22Rv1 (cell line): ENCODE measurements at regions not wholly inside any gene's neighbourhood (a gene's known extent, or its start where the extent isn't known, plus 50 kb on each side); places are given as distances from the start of the nearest gene placed in this dataset.
"Not testable (repeated sequence)": the region's sequence is repeated elsewhere in the genome, so short reads cannot be mapped to it uniquely, and the experiment has no call there.

Source experiments
- H3K27ac ChIP-seq: fragments of 450-650 bp; 2 replicates; pipeline ENCODE4 v1.5.1; 2017
- ZFX ChIP-seq: fragments of 450-650 bp; IDR thresholded peaks from 2 replicates; pipeline ENCODE4 v1.6.1; 2017; ENCODE audit warnings: antibody characterized with exemption, borderline replicate concordance
- TF ChIP-seq, protein P1 (sequence below): fragments of 450-650 bp; IDR thresholded peaks from 2 replicates; pipeline ENCODE4 v1.5.1; 2017; ENCODE audit warnings: mild to moderate bottlenecking

DNA sequence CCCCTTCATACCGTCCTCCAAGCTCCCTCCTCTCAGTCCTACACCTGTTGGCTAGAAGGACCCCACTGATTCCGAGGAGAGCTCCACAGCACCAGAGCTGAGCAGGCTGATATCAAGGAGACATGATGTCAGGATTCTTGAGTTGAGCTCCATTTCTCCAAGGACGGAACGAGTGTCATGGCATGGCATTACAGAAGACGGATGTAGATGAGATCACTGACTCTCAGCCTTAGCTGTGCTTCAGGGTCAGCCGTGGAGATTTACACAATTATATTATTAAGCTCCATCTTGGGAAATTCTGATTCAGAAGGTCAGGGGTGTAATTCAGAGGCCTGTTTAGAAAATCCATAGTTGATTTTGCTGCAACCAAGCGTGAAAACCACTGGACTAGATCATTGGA, 428.9 kb upstream of the B3GAT1 start:
- no peak overlapping the region for H3K27ac ChIP-seq
- TF ChIP-seq ZFX: no peak
- TF ChIP-seq, protein P1, sequence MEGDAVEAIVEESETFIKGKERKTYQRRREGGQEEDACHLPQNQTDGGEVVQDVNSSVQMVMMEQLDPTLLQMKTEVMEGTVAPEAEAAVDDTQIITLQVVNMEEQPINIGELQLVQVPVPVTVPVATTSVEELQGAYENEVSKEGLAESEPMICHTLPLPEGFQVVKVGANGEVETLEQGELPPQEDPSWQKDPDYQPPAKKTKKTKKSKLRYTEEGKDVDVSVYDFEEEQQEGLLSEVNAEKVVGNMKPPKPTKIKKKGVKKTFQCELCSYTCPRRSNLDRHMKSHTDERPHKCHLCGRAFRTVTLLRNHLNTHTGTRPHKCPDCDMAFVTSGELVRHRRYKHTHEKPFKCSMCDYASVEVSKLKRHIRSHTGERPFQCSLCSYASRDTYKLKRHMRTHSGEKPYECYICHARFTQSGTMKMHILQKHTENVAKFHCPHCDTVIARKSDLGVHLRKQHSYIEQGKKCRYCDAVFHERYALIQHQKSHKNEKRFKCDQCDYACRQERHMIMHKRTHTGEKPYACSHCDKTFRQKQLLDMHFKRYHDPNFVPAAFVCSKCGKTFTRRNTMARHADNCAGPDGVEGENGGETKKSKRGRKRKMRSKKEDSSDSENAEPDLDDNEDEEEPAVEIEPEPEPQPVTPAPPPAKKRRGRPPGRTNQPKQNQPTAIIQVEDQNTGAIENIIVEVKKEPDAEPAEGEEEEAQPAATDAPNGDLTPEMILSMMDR: no peak

DNA sequence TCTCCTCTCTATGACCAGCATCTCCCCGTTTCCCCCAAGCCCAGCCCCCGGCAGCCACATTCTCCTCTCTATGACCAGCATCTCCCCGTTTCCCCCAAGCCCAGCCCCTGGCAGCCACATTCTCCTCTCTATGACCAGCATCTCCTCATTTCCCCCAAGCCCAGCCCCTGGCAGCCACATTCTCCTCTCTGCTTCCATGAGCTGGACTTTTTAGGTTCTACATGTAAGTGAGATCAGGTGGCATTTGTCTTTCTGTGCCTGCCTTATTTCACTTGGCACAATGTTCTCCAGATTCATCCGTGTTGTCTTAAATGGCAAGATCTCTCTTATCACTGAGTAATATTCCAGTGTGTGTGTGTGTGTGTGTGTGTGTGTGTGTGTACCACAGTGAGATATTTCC, 428.1 kb upstream of the B3GAT1 start:
- not testable (repeated sequence) for H3K27ac ChIP-seq

DNA sequence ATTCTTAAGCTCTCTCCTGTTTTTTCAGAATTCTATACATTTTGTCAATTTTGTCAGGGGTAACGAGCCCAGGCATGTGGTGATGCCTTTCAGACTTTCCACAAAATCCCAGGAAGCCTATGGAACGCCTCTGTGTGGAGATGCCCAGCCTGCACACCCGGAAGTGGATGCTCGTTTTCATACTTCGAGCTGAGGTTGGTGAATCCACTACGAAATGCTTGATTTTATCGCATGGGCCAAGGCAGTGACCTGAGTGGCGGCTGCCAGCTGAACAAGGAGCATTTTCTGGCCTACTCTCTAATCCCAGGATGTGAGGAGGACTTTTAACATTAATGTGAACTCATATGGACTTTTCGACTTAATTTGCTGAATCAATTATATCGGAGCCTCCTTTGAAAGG, 426.7 kb upstream of the B3GAT1 start:
- TF ChIP-seq, protein P1: no peak
- TF ChIP-seq ZFX: no peak
- no peak overlapping the region for H3K27ac ChIP-seq

DNA sequence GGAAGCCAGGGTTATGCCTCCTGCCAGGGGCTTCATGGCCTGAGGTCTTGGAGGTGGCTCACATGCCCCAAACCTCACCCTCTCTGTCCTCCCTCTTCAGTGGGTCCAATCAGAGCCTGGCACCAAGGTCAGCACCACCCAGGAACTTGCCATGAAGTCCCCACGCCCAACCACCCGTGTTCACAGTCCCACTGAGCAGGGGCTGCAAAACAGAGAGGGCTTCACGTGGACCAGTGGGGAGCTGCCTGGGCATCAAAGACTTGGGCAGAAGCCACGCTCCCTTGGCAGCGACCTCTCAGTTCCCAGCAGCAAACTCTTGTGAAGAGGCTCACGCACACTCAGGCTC, 425.8 kb upstream of the B3GAT1 start:
- H3K27ac ChIP-seq: no peak overlapping the region
- TF ChIP-seq, protein P1: no peak
- TF ChIP-seq ZFX: no peak

DNA sequence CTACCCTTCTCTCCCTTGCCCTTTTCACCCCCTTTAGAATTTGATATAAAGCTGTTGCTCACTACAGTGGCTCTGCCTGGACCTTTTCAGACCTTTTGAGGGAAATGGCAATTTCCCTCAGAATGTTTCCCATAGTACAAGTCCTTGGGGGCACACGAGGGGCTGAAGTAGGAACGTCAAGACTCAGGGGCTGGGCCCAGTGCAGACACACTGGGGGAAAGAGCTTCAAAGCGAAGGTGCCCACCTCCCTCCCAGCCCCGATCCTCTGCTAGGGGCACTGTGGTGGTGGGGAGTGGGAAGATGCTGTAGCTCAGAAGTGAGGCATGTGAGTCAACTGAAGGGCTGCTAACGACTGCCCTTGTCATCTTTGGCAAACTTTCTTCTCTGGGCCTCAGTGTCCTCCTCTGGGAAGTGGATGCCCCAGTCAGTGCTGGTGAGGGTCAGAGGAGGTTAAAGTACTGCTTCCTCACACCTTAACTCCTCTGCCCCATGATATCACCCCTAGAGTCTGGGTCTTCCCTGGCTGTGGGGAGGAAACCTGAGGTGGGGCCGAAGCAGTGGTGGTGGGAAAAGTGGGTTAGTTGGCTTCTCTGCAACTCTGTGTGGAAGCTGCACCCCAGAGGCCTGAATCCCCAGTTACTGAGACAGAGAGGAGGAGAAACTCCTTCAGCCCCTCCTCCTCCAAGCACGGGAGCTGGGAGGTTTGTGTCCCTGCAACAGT, 425.3 kb upstream of the B3GAT1 start:
- TF ChIP-seq, protein P1: no peak
- no peak overlapping the region for H3K27ac ChIP-seq

DNA sequence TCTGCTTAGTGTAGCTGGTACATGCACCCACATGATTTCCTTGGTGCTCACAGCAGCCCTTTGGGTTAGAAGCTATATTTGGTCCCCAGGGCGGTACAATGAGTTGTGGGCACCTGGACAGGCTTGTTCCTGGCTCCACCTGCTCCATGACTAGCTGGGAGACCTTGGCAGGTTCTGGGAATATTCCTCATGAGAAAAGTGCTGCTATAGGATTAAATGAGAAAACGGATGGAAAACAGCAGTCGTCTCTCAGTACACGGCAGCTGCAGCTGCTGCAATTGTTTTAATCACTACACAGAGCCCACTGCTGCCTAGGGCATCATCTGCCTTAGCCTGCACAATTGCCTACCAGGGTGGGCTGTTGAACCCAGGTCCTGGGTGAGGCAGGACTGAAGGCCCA, 424.5 kb upstream of the B3GAT1 start:
- TF ChIP-seq, protein P1: no peak
- no peak for TF ChIP-seq ZFX

DNA sequence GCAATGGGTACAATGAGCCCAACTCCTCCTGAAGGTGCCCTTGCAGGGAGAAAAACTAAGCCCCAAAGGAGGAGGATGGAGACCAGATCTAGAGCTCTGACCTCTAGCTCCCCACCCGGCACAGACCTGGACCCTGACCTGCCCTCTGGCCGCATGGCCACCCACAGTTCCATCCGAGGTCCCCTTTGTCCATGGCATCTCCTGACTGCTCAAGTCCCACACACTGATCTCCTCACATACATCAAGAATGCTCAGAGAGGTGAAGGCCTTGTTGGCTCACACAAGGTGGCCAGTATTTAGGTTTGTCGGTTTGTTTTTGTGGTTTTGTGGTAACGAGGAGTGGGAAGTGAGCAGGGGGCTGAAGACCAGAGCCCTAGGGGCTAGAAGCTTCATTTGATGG, 423.5 kb upstream of the B3GAT1 start:
- no peak for TF ChIP-seq ZFX
- TF ChIP-seq, protein P1: no peak

More for the DNA sequence above, 424.5 kb upstream of the B3GAT1 start:
- H3K27ac ChIP-seq: no peak overlapping the region

DNA sequence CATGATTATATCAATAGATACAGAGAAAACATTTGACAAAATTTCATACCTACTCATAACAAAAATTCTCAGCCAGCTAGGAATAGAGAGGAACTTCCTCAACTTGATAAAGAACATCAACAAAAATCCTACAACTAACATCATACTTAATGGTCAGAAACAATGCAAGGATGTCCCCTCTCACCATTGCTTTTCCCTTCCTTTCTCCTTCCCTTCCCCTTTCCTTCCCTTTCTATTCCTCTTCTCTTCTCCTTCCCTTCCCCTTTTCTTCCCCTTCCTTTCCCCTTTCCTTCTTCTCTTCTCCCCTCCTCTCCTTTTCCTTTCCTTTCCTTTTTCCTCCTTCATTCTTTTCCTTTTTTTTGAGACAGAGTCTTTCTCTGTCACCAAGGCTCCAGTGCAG, 418.3 kb upstream of the B3GAT1 start:
- no peak overlapping the region for H3K27ac ChIP-seq
- TF ChIP-seq, protein P1: no peak
- no peak for TF ChIP-seq ZFX

More for the DNA sequence above, 423.5 kb upstream of the B3GAT1 start:
- H3K27ac ChIP-seq: no peak overlapping the region
